GM12878 (cell line): ENCODE measurements at regions not wholly inside any gene's neighbourhood (a gene's known extent, or its start where the extent isn't known, plus 50 kb on each side); places are given as distances from the start of the nearest gene placed in this dataset.

Source experiments
- ATAC-seq: fragments of 200-7000 bp; cut with Tn5 transposase; 3 replicates; pipeline ENCODE4 v1.9.1; 2020; ENCODE audit warnings: mild to moderate bottlenecking, moderate library complexity
- BruUV-seq: library from RNA; stranded (reverse); fragments of 400-500 nt; replicated peaks from 2 replicates; lab custom pipeline; 2021; lab: Mats Ljungman, UMichigan
- CTCF ChIA-PET: fragments of 300-600 bp; sonication (Branson Sonifier 250); formaldehyde crosslinking; extraction: SDS; loops from one replicate; lab custom pipeline; 2021; ENCODE audit warnings: inconsistent platforms; lab: Yijun Ruan, JAX
- POLR2A ChIA-PET: fragments of 350-600 bp; formaldehyde crosslinking; extraction: SDS; loops from one replicate; lab custom pipeline; 2021; ENCODE audit warnings: inconsistent platforms; lab: Charles Lee
- RAD21 ChIA-PET: fragments of 300-600 bp; sonication (Branson Sonifier 250); formaldehyde crosslinking; loops from one replicate; lab custom pipeline; 2023; ENCODE audit warnings: antibody characterized with exemption; ENCODE audit not compliant: unreplicated experiment; lab: Charles Lee
- SMC1A ChIA-PET: fragments of 300-600 bp; sonication (Branson Sonifier 250); formaldehyde crosslinking; loops from one replicate; lab custom pipeline; 2023; ENCODE audit not compliant: unreplicated experiment, uncharacterized antibody; lab: Charles Lee
- DNase-seq: peaks from one replicate; pipeline ENCODE4 v3.0.0-alpha.2; 2011; ENCODE audit warnings: low read depth, low spot score
- FAIRE-seq: peaks from 3 replicates; lab custom pipeline; 2011; peaks lifted over from hg19 to GRCh38; lab: Jason Lieb, UNC
- H2AFZ ChIP-seq: 2 replicates; pipeline ENCODE4 v1.6.0; 2011; ENCODE audit warnings: low read depth, low read length, control low read depth; ENCODE audit not compliant: control insufficient read depth
- H3K27ac ChIP-seq: 2 replicates; pipeline ENCODE4 v1.5.1; 2011; ENCODE audit warnings: control low read depth; ENCODE audit not compliant: control insufficient read depth, insufficient read depth
- H3K27me3 ChIP-seq, 2 experiments: replicated peaks in 1 of 2; 2 replicates each; pipeline versions ENCODE4 v1.6.0 to v1.6.1; 2011; ENCODE audit warnings: low read length in 1 of 2; ENCODE audit not compliant: control insufficient read depth in 2 of 2, insufficient read depth in 2 of 2
- H3K36me3 ChIP-seq, 2 experiments: 2 replicates each; pipeline ENCODE4 v1.5.1; 2011; ENCODE audit warnings: low read length in 1 of 2; ENCODE audit not compliant: control insufficient read depth in 2 of 2, insufficient read depth in 2 of 2
- H3K4me1 ChIP-seq: 2 replicates; pipeline ENCODE4 v1.6.1; 2011; ENCODE audit warnings: mild to moderate bottlenecking, low read length, moderate library complexity, mixed read lengths; ENCODE audit not compliant: control insufficient read depth, insufficient read depth
- H3K4me2 ChIP-seq: 2 replicates; pipeline ENCODE4 v1.6.0; 2011; ENCODE audit warnings: control low read depth; ENCODE audit not compliant: control insufficient read depth, insufficient read depth
- H3K4me3 ChIP-seq: fragments of 200-600 bp; sonication (generic); 2 replicates; pipeline ENCODE4 v1.5.1; 2016
- H3K79me2 ChIP-seq: 2 replicates; pipeline ENCODE4 v1.6.0; 2011; ENCODE audit warnings: low read length; ENCODE audit not compliant: control insufficient read depth, insufficient read depth
- H3K9ac ChIP-seq: 2 replicates; pipeline ENCODE4 v1.8.0; 2011; ENCODE audit warnings: low read length, control low read depth, mixed read lengths; ENCODE audit not compliant: control insufficient read depth, insufficient read depth
- H3K9me3 ChIP-seq: replicated peaks from 3 replicates; pipeline ENCODE4 v1.5.1; 2011; ENCODE audit warnings: mild to moderate bottlenecking, low read length; ENCODE audit not compliant: control insufficient read depth, insufficient read depth
- H4K20me1 ChIP-seq: 2 replicates; pipeline ENCODE4 v1.6.0; 2011; ENCODE audit not compliant: control insufficient read depth, insufficient read depth
- BACH1 ChIP-seq: fragments of 450-650 bp; IDR thresholded peaks from 2 replicates; pipeline ENCODE4 v1.6.1; 2017; ENCODE audit warnings: mild to moderate bottlenecking, borderline replicate concordance
- BMI1 ChIP-seq: fragments of 450-650 bp; IDR thresholded peaks from 2 replicates; pipeline ENCODE4 v1.6.1; 2016; ENCODE audit warnings: mild to moderate bottlenecking, moderate library complexity, borderline replicate concordance
- GATAD2B ChIP-seq: fragments of 450-650 bp; conservative IDR thresholded peaks from 2 replicates; pipeline ENCODE4 v1.6.1; 2017; ENCODE audit warnings: low read depth, mild to moderate bottlenecking, moderate library complexity
- HDAC6 ChIP-seq: fragments of 200-600 bp; sonication (generic); IDR thresholded peaks from one replicate; pipeline ENCODE4 v1.8.0; 2017; ENCODE audit warnings: antibody characterized with exemption; ENCODE audit not compliant: unreplicated experiment
- KAT2A ChIP-seq: conservative IDR thresholded peaks from 2 replicates; pipeline ENCODE4 v1.6.1; 2011; ENCODE audit warnings: low read depth, low read length; ENCODE audit not compliant: control insufficient read depth
- LARP7 ChIP-seq: fragments of 450-650 bp; IDR thresholded peaks from 2 replicates; pipeline ENCODE4 v1.6.1; 2017; ENCODE audit warnings: mild to moderate bottlenecking
- MEF2A ChIP-seq: IDR thresholded peaks from 2 replicates; pipeline ENCODE4 v1.6.1; 2011; ENCODE audit warnings: low read depth, mild to moderate bottlenecking, low read length, moderate library complexity; ENCODE audit not compliant: insufficient read depth
- MTA2 ChIP-seq: fragments of 450-650 bp; IDR thresholded peaks from 2 replicates; pipeline ENCODE4 v1.6.1; 2016; ENCODE audit warnings: low read depth, mild to moderate bottlenecking, moderate library complexity
- NFIC ChIP-seq: IDR thresholded peaks from 2 replicates; pipeline ENCODE4 v1.6.1; 2012; ENCODE audit warnings: low read depth, mild to moderate bottlenecking, inconsistent platforms, low read length, moderate library complexity
- SIX5 ChIP-seq: IDR thresholded peaks from 2 replicates; pipeline ENCODE4 v1.6.1; 2011; ENCODE audit warnings: mild to moderate bottlenecking, low read depth, low read length, moderate library complexity; ENCODE audit not compliant: severe bottlenecking
- SMARCA5 ChIP-seq: fragments of 450-650 bp; IDR thresholded peaks from 2 replicates; pipeline ENCODE4 v1.6.1; 2017; ENCODE audit warnings: mild to moderate bottlenecking
- SPI1 ChIP-seq: IDR thresholded peaks from 2 replicates; pipeline ENCODE4 v1.6.1; 2011; ENCODE audit warnings: low read depth, mild to moderate bottlenecking, low read length, moderate library complexity, borderline replicate concordance; ENCODE audit not compliant: insufficient read depth
- SRF ChIP-seq, 2 experiments: IDR thresholded peaks; 2 replicates each; pipeline ENCODE4 v1.6.1; 2011; ENCODE audit warnings: low read depth in 2 of 2, low read length in 2 of 2, mild to moderate bottlenecking in 1 of 2, moderate library complexity in 1 of 2
- TCF12 ChIP-seq: IDR thresholded peaks from 2 replicates; pipeline ENCODE4 v1.6.1; 2011; ENCODE audit warnings: low read depth, mild to moderate bottlenecking, low read length
- TCF7 ChIP-seq: IDR thresholded peaks from 2 replicates; pipeline ENCODE4 v1.6.1; 2014; ENCODE audit warnings: antibody characterized with exemption, borderline replicate concordance
- YBX1 ChIP-seq: fragments of 450-650 bp; IDR thresholded peaks from 2 replicates; pipeline ENCODE4 v1.6.1; 2016; ENCODE audit warnings: antibody characterized with exemption
- ZNF207 ChIP-seq: fragments of 450-650 bp; IDR thresholded peaks from 2 replicates; pipeline ENCODE4 v1.6.1; 2014; ENCODE audit warnings: antibody characterized with exemption, mild to moderate bottlenecking, borderline replicate concordance
- ZSCAN29 ChIP-seq: fragments of 450-650 bp; IDR thresholded peaks from 2 replicates; pipeline ENCODE4 v1.6.1; 2017; ENCODE audit warnings: mild to moderate bottlenecking, moderate library complexity
- WGBS: methylation state at CpG from one replicate; pipeline ENCODE4 v1.1.6; 2016; ENCODE audit warnings: low lambda C conversion rate; ENCODE audit not compliant: insufficient replicate concordance, insufficient coverage; ENCODE audit errors: missing lambda C conversion rate; 5-methylcytosine and 5-hydroxymethylcytosine counted together
- in situ Hi-C: fragments of 300-500 bp; cut with MboI; formaldehyde crosslinking; loops from 9 replicates; pipeline ENCODE4 v1.14.3; 2018; ENCODE audit warnings: mixed read lengths
- intact Hi-C: fragments of 100-400 bp; cut with micrococcal nuclease; formaldehyde crosslinking; loops from one replicate; pipeline ENCODE4 v1.14.2; 2022; ENCODE audit not compliant: unreplicated experiment
- TF ChIP-seq, protein P1 (sequence below): IDR thresholded peaks from 2 replicates; pipeline ENCODE4 v1.6.1; 2011; ENCODE audit warnings: borderline replicate concordance, low read depth, mild to moderate bottlenecking, moderate library complexity, mixed read lengths, low read length; ENCODE audit not compliant: insufficient read depth; ENCODE audit errors: extremely low read length

DNA sequence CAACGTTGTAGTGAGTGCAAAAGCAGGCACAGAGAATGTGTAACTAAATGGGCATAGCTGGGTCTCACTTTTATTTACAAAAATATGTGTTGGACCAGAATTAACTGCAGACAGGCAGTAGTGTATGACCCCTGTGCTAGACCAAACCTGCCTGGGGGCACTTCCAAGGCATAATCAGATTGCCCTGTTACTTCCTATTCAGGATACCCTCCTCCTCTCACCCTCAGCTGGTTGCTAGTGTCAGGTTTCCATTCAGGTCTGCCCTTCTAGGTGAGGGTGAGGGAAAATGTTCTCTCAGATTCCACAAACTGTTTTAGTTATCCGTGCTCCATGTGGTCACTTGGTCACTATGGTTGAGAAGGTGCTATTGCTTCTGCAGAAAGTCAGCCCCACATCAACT is 387.3 kb downstream of the LMX1A start:
- FAIRE-seq, result no peak
- in situ Hi-C loops, result no loop called here
- SMC1A ChIA-PET, result no interaction called here

DNA sequence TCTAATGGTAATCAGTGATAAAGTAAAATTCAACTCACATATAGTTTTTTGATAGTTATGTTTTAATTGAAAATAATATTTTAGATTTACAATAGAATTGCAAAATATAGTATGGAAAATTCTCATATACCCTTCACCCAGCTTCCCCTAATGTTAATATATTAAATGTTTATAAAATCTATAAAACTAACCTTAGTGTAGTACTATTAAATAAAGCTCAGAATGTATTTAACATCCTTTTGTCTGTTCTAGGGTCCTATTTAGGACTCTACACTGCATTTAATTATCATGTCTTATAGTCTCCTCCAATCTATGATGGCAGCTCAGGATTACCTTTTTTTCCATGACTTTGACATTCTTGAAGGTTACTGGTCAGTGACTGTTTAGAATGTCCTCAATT is 389.2 kb downstream of the LMX1A start:
- DNase-seq (no peak), ATAC-seq (no peak), FAIRE-seq (no peak)
- no peak for TF ChIP-seq LARP7
- TF ChIP-seq GATAD2B, result no peak
- no peak for TF ChIP-seq MTA2
- TF ChIP-seq SRF (IDR thresholded peaks at IDR 0.05; ENCODE audit: low read depth in 2 of 2, low read length in 2 of 2), result no peak
- no peak for TF ChIP-seq TCF12
- no peak for TF ChIP-seq KAT2A
- TF ChIP-seq NFIC, result no peak
- TF ChIP-seq, protein P1, sequence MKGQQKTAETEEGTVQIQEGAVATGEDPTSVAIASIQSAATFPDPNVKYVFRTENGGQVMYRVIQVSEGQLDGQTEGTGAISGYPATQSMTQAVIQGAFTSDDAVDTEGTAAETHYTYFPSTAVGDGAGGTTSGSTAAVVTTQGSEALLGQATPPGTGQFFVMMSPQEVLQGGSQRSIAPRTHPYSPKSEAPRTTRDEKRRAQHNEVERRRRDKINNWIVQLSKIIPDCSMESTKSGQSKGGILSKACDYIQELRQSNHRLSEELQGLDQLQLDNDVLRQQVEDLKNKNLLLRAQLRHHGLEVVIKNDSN, result no peak
- no peak for TF ChIP-seq YBX1
- Histone ChIP-seq H3K9ac (no peak overlapping the region), H2AFZ (no peak overlapping the region), H3K9me3 (no peaks in the 10 kb centered on the region), H3K4me3 (no peak overlapping the region), H3K4me2 (no peak overlapping the region), H3K27ac (no peak overlapping the region), H4K20me1 (0 out of 2 replicates have a peak, but pooled peaks cover 2% of the 10 kb centered on the region), H3K4me1 (no peaks in the 10 kb centered on the region), H3K79me2 (no peaks in the 10 kb centered on the region), H3K36me3 (no peaks in the 10 kb centered on the region), H3K27me3 (no peaks in the 10 kb centered on the region)
- ChIA-PET SMC1A (interaction anchor here (1.3 to 1.4 kb wide), 2 partner anchors 9 to 34 kb away, joined by 3 read pairs; no protein-coding TSS in a partner anchor), CTCF (no interaction called here), RAD21 (no interaction called here), POLR2A (no interaction called here)
- intact Hi-C loops, result no loop called here
- in situ Hi-C loops, result no loop called here
- no TSS peak for BruUV-seq

More for the DNA sequence above, 387.3 kb downstream of the LMX1A start:
- no peak overlapping the region for H3K9ac ChIP-seq
- no peak overlapping the region for H3K27ac ChIP-seq
- no peaks in the 10 kb centered on the region for H3K27me3 ChIP-seq
- intact Hi-C loops, result no loop called here
- RAD21 ChIA-PET, result no interaction called here
- BruUV-seq, result no TSS peak
- H4K20me1 ChIP-seq, result no peaks in the 10 kb centered on the region
- H3K79me2 ChIP-seq, result no peaks in the 10 kb centered on the region
- DNase-seq (no peak), ATAC-seq (no peak)
- no peak overlapping the region for H2AFZ ChIP-seq
- TF ChIP-seq ZSCAN29 (no peak), BACH1 (no peak), BMI1 (no peak), TCF7 (no peak), ZNF207 (no peak), HDAC6 (no peak), YBX1 (no peak), SPI1 (no peak), SIX5 (no peak), SMARCA5 (no peak), MEF2A (no peak)
- H3K4me1 ChIP-seq, result no peaks in the 10 kb centered on the region
- H3K9me3 ChIP-seq, result no peaks in the 10 kb centered on the region
- POLR2A ChIA-PET, result no interaction called here
- H3K4me3 ChIP-seq, result no peak overlapping the region
- WGBS, result 3% methylated on average over 2 of the region's 2 CpGs
- CTCF ChIA-PET, result no interaction called here
- H3K4me2 ChIP-seq, result no peak overlapping the region
- no peaks in the 10 kb centered on the region for H3K36me3 ChIP-seq
